GM12891 (cell line): ENCODE measurements at regions not wholly inside any gene's neighbourhood (a gene's known extent, or its start where the extent isn't known, plus 50 kb on each side); places are given as distances from the start of the nearest gene placed in this dataset.

ENCODE experiments used
- POLR2A ChIP-seq: IDR thresholded peaks from 2 replicates; pipeline ENCODE4 v1.6.1; 2011; ENCODE audit warnings: low read depth, low read length, control low read depth
- POLR2AphosphoS5 ChIP-seq: IDR thresholded peaks from 2 replicates; pipeline ENCODE4 v1.6.1; 2011; ENCODE audit warnings: low read depth, low read length, control low read depth

- TF ChIP-seq POLR2A (no peak), POLR2AphosphoS5 (no peak)
Measured at GRCh38 chr6:53737746-53738145, 57.1 kb upstream of the LRRC1 start.
